ENCODE measurements at regions not wholly inside any gene's neighbourhood (a gene's known extent, or its start where the extent isn't known, plus 50 kb on each side); places are given as distances from the start of the nearest gene placed in this dataset.

DNA sequence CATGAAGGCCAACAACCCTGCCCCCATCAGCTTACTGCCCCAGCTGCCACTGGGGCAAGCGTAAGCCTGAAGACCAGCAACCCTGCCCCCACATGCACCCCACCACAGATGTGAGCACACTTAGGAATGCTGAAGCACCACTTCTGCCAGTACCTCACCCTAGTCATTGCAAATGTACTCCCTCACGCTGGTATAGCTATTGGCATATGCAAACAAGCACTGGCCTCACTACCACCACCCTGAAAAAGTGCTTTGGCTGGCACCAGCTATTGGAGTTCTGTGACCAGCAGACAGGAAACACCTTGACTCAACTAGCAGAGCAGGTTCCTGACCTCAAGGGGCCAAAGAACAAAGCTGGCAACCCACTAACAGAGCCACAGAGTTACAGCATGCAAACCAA lies 534.4 kb upstream of the POU3F4 start:
- intact Hi-C loops (cut with micrococcal nuclease): no loop called here
- Mint-ChIP-seq H3K27ac (no peak overlapping the region), H3K4me3 (no peak overlapping the region), H3K36me3 (peaks cover 7% of the 10 kb centered on the region), H3K9me3 (peaks cover 2 to 13% of the 10 kb centered on the region in 2 donors), H3K4me1 (no peaks in the 10 kb centered on the region), H3K27me3 (ENCODE audit: low read depth in 2 of 2) (peaks cover 0 to 9% of the 10 kb centered on the region in 2 donors)
- no peak overlapping the region for H3K4me3 ChIP-seq (ENCODE audit: low read length)
- TF ChIP-seq, protein P1, sequence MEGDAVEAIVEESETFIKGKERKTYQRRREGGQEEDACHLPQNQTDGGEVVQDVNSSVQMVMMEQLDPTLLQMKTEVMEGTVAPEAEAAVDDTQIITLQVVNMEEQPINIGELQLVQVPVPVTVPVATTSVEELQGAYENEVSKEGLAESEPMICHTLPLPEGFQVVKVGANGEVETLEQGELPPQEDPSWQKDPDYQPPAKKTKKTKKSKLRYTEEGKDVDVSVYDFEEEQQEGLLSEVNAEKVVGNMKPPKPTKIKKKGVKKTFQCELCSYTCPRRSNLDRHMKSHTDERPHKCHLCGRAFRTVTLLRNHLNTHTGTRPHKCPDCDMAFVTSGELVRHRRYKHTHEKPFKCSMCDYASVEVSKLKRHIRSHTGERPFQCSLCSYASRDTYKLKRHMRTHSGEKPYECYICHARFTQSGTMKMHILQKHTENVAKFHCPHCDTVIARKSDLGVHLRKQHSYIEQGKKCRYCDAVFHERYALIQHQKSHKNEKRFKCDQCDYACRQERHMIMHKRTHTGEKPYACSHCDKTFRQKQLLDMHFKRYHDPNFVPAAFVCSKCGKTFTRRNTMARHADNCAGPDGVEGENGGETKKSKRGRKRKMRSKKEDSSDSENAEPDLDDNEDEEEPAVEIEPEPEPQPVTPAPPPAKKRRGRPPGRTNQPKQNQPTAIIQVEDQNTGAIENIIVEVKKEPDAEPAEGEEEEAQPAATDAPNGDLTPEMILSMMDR (IDR thresholded peaks at IDR 0.05): no peak
- H3K27ac ChIP-seq (ENCODE audit: low read length): no peak overlapping the region
- no peak for ATAC-seq
- H3K9me3 ChIP-seq (ENCODE audit: control insufficient read depth, insufficient read depth, low read length): no peaks in the 10 kb centered on the region
- no peaks in the 10 kb centered on the region for H3K36me3 ChIP-seq (ENCODE audit: control insufficient read depth, insufficient read depth, low read length)
- no peak for DNase-seq
- H3K27me3 ChIP-seq (ENCODE audit: control insufficient read depth, insufficient read depth, low read length): no peaks in the 10 kb centered on the region
- WGBS (ENCODE audit: insufficient coverage): 32% methylated on average over 2 of the region's 2 CpGs
- H3K4me1 ChIP-seq (ENCODE audit: control insufficient read depth, insufficient read depth, low read length): no peaks in the 10 kb centered on the region

DNA sequence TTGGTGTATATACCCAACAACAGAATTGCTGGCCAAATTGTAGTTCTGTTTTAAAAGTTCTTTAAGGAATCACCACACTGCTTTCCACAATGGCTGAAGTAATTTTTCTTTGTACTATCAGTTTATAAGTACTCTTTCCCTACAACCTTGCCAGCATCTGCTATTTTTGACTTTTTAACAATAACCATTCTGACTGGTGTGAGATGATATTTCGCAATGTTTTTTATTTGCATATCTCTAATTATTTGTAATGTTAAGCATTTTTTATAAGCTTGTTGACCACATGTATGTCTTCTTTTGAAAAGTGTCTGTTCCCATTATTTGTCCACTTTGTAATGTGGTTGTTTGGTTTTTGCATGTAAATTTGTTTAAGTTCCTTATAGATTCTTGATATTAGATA lies 509.9 kb upstream of the POU3F4 start:
- intact Hi-C loops (cut with micrococcal nuclease): no loop called here
- no peak overlapping the region for H3K4me3 Mint-ChIP-seq
- H3K27me3 Mint-ChIP-seq (ENCODE audit: low read depth in 2 of 2): no peaks in the 10 kb centered on the region
- DNase-seq: no peak
- H3K9me3 Mint-ChIP-seq: peaks cover 4 to 7% of the 10 kb centered on the region in 2 donors
- H3K27ac Mint-ChIP-seq: no peak overlapping the region
- Histone ChIP-seq H3K36me3 (ENCODE audit: control insufficient read depth, insufficient read depth, low read length) (no peaks in the 10 kb centered on the region), H3K9me3 (ENCODE audit: control insufficient read depth, insufficient read depth, low read length) (no peaks in the 10 kb centered on the region), H3K27ac (ENCODE audit: low read length) (no peak overlapping the region), H3K4me3 (ENCODE audit: low read length) (no peak overlapping the region), H3K4me1 (ENCODE audit: control insufficient read depth, insufficient read depth, low read length) (no peaks in the 10 kb centered on the region), H3K27me3 (ENCODE audit: control insufficient read depth, insufficient read depth, low read length) (no peaks in the 10 kb centered on the region)
- TF ChIP-seq, protein P1 (IDR thresholded peaks at IDR 0.05): no peak
- ATAC-seq: no peak
- no peaks in the 10 kb centered on the region for H3K36me3 Mint-ChIP-seq
- no peaks in the 10 kb centered on the region for H3K4me1 Mint-ChIP-seq
- no CpG with 5 or more reads among the region's 1 CpG for WGBS (ENCODE audit: insufficient coverage)

DNA sequence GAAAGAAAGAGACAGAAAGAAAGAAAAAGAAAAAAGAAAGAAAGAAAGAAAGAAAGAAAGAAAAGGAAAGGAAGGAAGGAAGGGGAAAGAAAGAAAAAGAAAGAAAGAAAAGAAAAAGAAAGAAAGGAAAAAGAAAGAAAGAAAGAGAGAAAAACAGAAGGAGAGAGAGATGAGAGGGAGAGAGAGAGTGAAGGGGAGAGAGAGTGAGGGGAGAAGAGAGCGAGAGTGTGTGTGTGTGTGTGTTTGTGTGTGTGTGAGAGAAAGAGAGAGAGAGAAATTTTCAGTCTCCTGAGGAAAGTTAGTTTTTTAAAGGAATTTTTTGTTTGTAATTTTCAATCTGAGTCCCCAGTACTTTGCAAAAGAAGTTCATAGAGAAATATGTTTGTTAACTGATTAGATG lies 504.1 kb upstream of the POU3F4 start:
- Mint-ChIP-seq H3K27me3 (ENCODE audit: low read depth in 2 of 2) (no peaks in the 10 kb centered on the region), H3K27ac (no peak overlapping the region), H3K36me3 (no peaks in the 10 kb centered on the region), H3K4me3 (no peak overlapping the region), H3K9me3 (peaks cover 4 to 7% of the 10 kb centered on the region in 2 donors), H3K4me1 (no peaks in the 10 kb centered on the region)
- TF ChIP-seq, protein P1 (IDR thresholded peaks at IDR 0.05): no peak
- 89% methylated on average over 1 of the region's 1 CpG for WGBS (ENCODE audit: insufficient coverage)
- H3K4me1 ChIP-seq (ENCODE audit: control insufficient read depth, insufficient read depth, low read length): no peaks in the 10 kb centered on the region
- no peaks in the 10 kb centered on the region for H3K9me3 ChIP-seq (ENCODE audit: control insufficient read depth, insufficient read depth, low read length)
- H3K36me3 ChIP-seq (ENCODE audit: control insufficient read depth, insufficient read depth, low read length): no peaks in the 10 kb centered on the region
- H3K27ac ChIP-seq (ENCODE audit: low read length): no peak overlapping the region
- intact Hi-C loops (cut with micrococcal nuclease): no loop called here
- H3K4me3 ChIP-seq (ENCODE audit: low read length): no peak overlapping the region
- no peak for DNase-seq
- ATAC-seq: no peak
- no peaks in the 10 kb centered on the region for H3K27me3 ChIP-seq (ENCODE audit: control insufficient read depth, insufficient read depth, low read length)

DNA sequence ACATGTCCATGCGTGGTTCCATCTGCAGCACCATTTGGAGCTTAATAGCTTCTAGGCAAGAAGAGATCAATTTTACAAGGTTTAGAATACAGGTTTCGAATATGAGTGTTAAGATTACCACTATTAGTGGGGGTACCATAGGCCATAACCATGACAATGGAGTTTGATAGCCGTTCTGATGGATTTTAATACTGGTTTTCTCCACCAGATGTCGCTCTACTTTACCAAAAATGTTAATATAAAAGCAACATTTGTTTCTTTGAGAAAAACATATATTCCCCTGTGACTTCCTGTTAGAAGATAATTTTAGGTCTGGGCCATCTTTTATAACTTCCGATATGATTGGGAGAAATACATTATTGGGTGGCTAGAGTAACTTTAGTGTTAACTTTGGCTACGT lies 499.7 kb upstream of the POU3F4 start:
- Histone ChIP-seq H3K27ac (ENCODE audit: low read length) (no peak overlapping the region), H3K4me3 (ENCODE audit: low read length) (no peak overlapping the region), H3K36me3 (ENCODE audit: control insufficient read depth, insufficient read depth, low read length) (no peaks in the 10 kb centered on the region), H3K4me1 (ENCODE audit: control insufficient read depth, insufficient read depth, low read length) (no peaks in the 10 kb centered on the region), H3K9me3 (ENCODE audit: control insufficient read depth, insufficient read depth, low read length) (no peaks in the 10 kb centered on the region), H3K27me3 (ENCODE audit: control insufficient read depth, insufficient read depth, low read length) (no peaks in the 10 kb centered on the region)
- WGBS (ENCODE audit: insufficient coverage): 67% methylated on average over 2 of the region's 6 CpGs
- Mint-ChIP-seq H3K4me3 (no peak overlapping the region), H3K27ac (no peak overlapping the region), H3K36me3 (no peaks in the 10 kb centered on the region), H3K4me1 (no peaks in the 10 kb centered on the region), H3K9me3 (peaks cover 0 to 3% of the 10 kb centered on the region in 2 donors), H3K27me3 (ENCODE audit: low read depth in 2 of 2) (no peaks in the 10 kb centered on the region)
- intact Hi-C loops (cut with micrococcal nuclease): no loop called here
- peak in 1 of 2 donors; percentile 1 for DNase-seq
- TF ChIP-seq, protein P1 (IDR thresholded peaks at IDR 0.05): no peak
- no peak for ATAC-seq

Measured in natural killer cell (primary cell).